ENCODE measurements at regions not wholly inside any gene's neighbourhood (a gene's known extent, or its start where the extent isn't known, plus 50 kb on each side); places are given as distances from the start of the nearest gene placed in this dataset.

GRCh38 chr20:51108638-51109363 lies 85.9 kb upstream of the KCNG1 start:
- no peak overlapping the region for H3K4me3 ChIP-seq (ENCODE audit: severe bottlenecking)

DNA sequence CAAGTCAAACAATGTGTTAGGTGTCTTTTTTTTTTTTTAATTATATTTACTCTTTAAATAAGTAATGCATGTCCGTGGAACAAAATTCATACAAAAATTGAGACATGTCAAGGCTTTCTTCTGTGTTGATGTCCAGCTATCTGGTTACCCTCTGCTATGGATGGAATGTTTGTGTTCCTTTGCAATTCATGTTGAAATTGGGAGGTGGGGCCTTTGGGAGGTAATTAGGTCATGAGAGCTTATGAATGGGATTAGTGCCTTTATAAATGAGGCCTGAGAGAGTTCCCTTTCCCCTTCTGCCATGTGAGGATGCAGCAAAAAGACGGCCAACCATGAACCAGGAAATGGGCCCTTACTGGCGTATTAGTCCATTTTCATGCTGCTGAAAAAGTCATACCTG lies 83.1 kb upstream of the KCNG1 start:
- DNase-seq (ENCODE audit: low spot score) (no peak), ATAC-seq (ENCODE audit: low read depth) (peak; percentile 41; the same call in 1 of the 3 replicates)
- Histone ChIP-seq H3K4me3 (ENCODE audit: severe bottlenecking) (no peak overlapping the region), H3K27ac (ENCODE audit: poor library complexity, severe bottlenecking) (no peak overlapping the region), H3K4me1 (ENCODE audit: insufficient read depth, poor library complexity, severe bottlenecking) (no peaks in the 10 kb centered on the region), H3K27me3 (ENCODE audit: insufficient read depth, poor library complexity, severe bottlenecking) (peaks cover 9% of the 10 kb centered on the region), H3K36me3 (ENCODE audit: low read depth) (no peaks in the 10 kb centered on the region), H3K9me3 (ENCODE audit: severe bottlenecking) (no peaks in the 10 kb centered on the region)
- TF ChIP-seq, protein P1, sequence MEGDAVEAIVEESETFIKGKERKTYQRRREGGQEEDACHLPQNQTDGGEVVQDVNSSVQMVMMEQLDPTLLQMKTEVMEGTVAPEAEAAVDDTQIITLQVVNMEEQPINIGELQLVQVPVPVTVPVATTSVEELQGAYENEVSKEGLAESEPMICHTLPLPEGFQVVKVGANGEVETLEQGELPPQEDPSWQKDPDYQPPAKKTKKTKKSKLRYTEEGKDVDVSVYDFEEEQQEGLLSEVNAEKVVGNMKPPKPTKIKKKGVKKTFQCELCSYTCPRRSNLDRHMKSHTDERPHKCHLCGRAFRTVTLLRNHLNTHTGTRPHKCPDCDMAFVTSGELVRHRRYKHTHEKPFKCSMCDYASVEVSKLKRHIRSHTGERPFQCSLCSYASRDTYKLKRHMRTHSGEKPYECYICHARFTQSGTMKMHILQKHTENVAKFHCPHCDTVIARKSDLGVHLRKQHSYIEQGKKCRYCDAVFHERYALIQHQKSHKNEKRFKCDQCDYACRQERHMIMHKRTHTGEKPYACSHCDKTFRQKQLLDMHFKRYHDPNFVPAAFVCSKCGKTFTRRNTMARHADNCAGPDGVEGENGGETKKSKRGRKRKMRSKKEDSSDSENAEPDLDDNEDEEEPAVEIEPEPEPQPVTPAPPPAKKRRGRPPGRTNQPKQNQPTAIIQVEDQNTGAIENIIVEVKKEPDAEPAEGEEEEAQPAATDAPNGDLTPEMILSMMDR (IDR thresholded peaks at IDR 0.05; ENCODE audit: poor library complexity, severe bottlenecking), result no peak

More at GRCh38 chr20:51108638-51109363, 85.9 kb upstream of the KCNG1 start:
- H3K9me3 ChIP-seq (ENCODE audit: severe bottlenecking), result no peaks in the 10 kb centered on the region
- H3K36me3 ChIP-seq (ENCODE audit: low read depth), result no peaks in the 10 kb centered on the region
- DNase-seq (ENCODE audit: low spot score), result no peak
- peaks cover 9% of the 10 kb centered on the region for H3K27me3 ChIP-seq (ENCODE audit: insufficient read depth, poor library complexity, severe bottlenecking)
- TF ChIP-seq, protein P1 (IDR thresholded peaks at IDR 0.05; ENCODE audit: poor library complexity, severe bottlenecking), result no peak
- no peak overlapping the region for H3K27ac ChIP-seq (ENCODE audit: poor library complexity, severe bottlenecking)
- H3K4me1 ChIP-seq (ENCODE audit: insufficient read depth, poor library complexity, severe bottlenecking), result no peaks in the 10 kb centered on the region
- no peak for ATAC-seq (ENCODE audit: low read depth)

GRCh38 chr20:51104960-51105920 lies 82.3 kb upstream of the KCNG1 start:
- TF ChIP-seq, protein P1 (IDR thresholded peaks at IDR 0.05; ENCODE audit: poor library complexity, severe bottlenecking), result no peak
- no peaks in the 10 kb centered on the region for H3K4me1 ChIP-seq (ENCODE audit: insufficient read depth, poor library complexity, severe bottlenecking)
- no peaks in the 10 kb centered on the region for H3K9me3 ChIP-seq (ENCODE audit: severe bottlenecking)
- no peak overlapping the region for H3K27ac ChIP-seq (ENCODE audit: poor library complexity, severe bottlenecking)
- H3K27me3 ChIP-seq (ENCODE audit: insufficient read depth, poor library complexity, severe bottlenecking), result peaks cover 8% of the 10 kb centered on the region
- H3K4me3 ChIP-seq (ENCODE audit: severe bottlenecking), result no peak overlapping the region
- H3K36me3 ChIP-seq (ENCODE audit: low read depth), result no peaks in the 10 kb centered on the region
- no peak for DNase-seq (ENCODE audit: low spot score)
- no peak for ATAC-seq (ENCODE audit: low read depth)

DNA sequence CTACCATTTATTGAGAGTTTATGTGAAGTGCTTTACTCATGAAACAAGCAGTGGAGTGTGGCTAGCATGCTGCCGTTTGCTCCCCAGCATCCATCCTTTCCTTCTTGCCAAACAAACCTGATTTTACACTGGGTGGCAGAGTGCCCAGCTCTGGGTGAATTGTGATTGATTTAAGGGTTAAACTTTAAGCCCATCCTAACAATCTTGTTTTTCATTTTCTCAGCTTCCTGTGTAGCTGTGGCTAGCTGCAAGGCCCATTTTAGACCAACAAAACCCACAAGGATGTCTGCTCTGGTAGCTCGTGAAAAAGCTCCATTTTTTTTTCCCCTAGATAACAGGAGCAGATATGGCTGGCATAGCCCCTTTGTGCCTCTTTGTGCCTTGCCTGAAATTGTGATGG lies 77.7 kb upstream of the KCNG1 start:
- H3K27me3 ChIP-seq (ENCODE audit: insufficient read depth, poor library complexity, severe bottlenecking), result no peaks in the 10 kb centered on the region
- H3K9me3 ChIP-seq (ENCODE audit: severe bottlenecking), result no peaks in the 10 kb centered on the region
- H3K4me1 ChIP-seq (ENCODE audit: insufficient read depth, poor library complexity, severe bottlenecking), result no peaks in the 10 kb centered on the region
- no peak for DNase-seq (ENCODE audit: low spot score)
- TF ChIP-seq, protein P1 (IDR thresholded peaks at IDR 0.05; ENCODE audit: poor library complexity, severe bottlenecking), result no peak
- H3K36me3 ChIP-seq (ENCODE audit: low read depth), result no peaks in the 10 kb centered on the region
- ATAC-seq (ENCODE audit: low read depth), result no peak
- no peak overlapping the region for H3K27ac ChIP-seq (ENCODE audit: poor library complexity, severe bottlenecking)
- H3K4me3 ChIP-seq (ENCODE audit: severe bottlenecking), result no peak overlapping the region

All from RWPE2 (cell line).